Esophagus muscularis mucosa (tissue), 3 donors: ENCODE measurements at regions not wholly inside any gene's neighbourhood (a gene's known extent, or its start where the extent isn't known, plus 50 kb on each side); places are given as distances from the start of the nearest gene placed in this dataset.

Experiments used
- CTCF ChIP-seq, 3 experiments: fragments of 200-600 bp in 2 of 3; fragments of 450-650 bp in 1 of 3; sonication (generic) in 2 of 3; IDR thresholded peaks; one replicate each; pipeline ENCODE4 v1.5.1; 2017 to 2019; ENCODE audit warnings: antibody characterized with exemption in 3 of 3, mild to moderate bottlenecking in 2 of 3, moderate library complexity in 1 of 3
- POLR2AphosphoS5 ChIP-seq, 2 donors: sonication (generic); formaldehyde crosslinking; IDR thresholded peaks; one replicate each; pipeline ENCODE4 v1.6.1; 2017; ENCODE audit warnings: antibody characterized with exemption in 2 of 2

- TF ChIP-seq CTCF (IDR thresholded peaks at IDR 0.05) (no peak), POLR2AphosphoS5 (IDR thresholded peaks at IDR 0.05) (no peak)
Observed at GRCh38 chr17:36691606-36692005, 90.2 kb downstream of the MRM1 start.
